Endothelial cell of umbilical vein (primary cell): ENCODE measurements at regions not wholly inside any gene's neighbourhood (a gene's known extent, or its start where the extent isn't known, plus 50 kb on each side); places are given as distances from the start of the nearest gene placed in this dataset.

Experiments
- BruUV-seq: library from RNA; stranded (reverse); fragments of 400-500 nt; replicated peaks from 2 replicates; lab custom pipeline; 2021; lab: Mats Ljungman, UMichigan
- CTCF ChIA-PET: fragments of 300-600, 350-600 bp; sonication (Branson Sonifier 250); formaldehyde crosslinking; loops from one replicate; lab custom pipeline; 2021; ENCODE audit warnings: antibody characterized with exemption, inconsistent platforms; lab: Charles Lee
- POLR2A ChIA-PET: fragments of 300-600, 350-600 bp; sonication (Branson Sonifier 250); formaldehyde crosslinking; loops from one replicate; lab custom pipeline; 2021; ENCODE audit warnings: antibody characterized with exemption, inconsistent platforms; lab: Charles Lee
- DNase-seq: peaks from one replicate; pipeline ENCODE4 v3.0.0-alpha.2; 2011; ENCODE audit warnings: low read depth, low spot score
- FAIRE-seq: peaks from 2 replicates; lab custom pipeline; 2011; peaks lifted over from hg19 to GRCh38; lab: Jason Lieb, UNC
- H2AFZ ChIP-seq: 2 replicates; pipeline ENCODE4 v1.6.0; 2012; ENCODE audit warnings: low read depth, low read length, control low read depth, inconsistent platforms
- H3K27ac ChIP-seq: 2 replicates; pipeline ENCODE4 v1.5.1; 2011; ENCODE audit warnings: low read depth, mild to moderate bottlenecking, control low read depth, low read length, moderate library complexity; ENCODE audit not compliant: insufficient read depth
- H3K27me3 ChIP-seq, 2 experiments: 2 replicates each; pipeline versions ENCODE4 v1.6.0 to v1.6.1; 2011; ENCODE audit warnings: low read length in 2 of 2, mixed read lengths in 1 of 2; ENCODE audit not compliant: control insufficient read depth in 2 of 2, insufficient read depth in 2 of 2
- H3K36me3 ChIP-seq, 2 experiments: 2 replicates in 1 of 2; 3 replicates in 1 of 2; pipeline ENCODE4 v1.5.1; 2011; ENCODE audit warnings: low read length in 2 of 2, mild to moderate bottlenecking in 1 of 2, moderate library complexity in 1 of 2; ENCODE audit not compliant: control insufficient read depth in 2 of 2, insufficient read depth in 2 of 2; ENCODE audit errors: extremely low read depth in 1 of 2
- H3K4me1 ChIP-seq: 3 replicates; pipeline ENCODE4 v1.5.1; 2011; ENCODE audit warnings: mild to moderate bottlenecking, low read length; ENCODE audit not compliant: control insufficient read depth, insufficient read depth; ENCODE audit errors: extremely low read depth
- H3K4me2 ChIP-seq: 2 replicates; pipeline ENCODE4 v1.6.1; 2011; ENCODE audit warnings: low read length, control low read depth, mixed read lengths; ENCODE audit not compliant: insufficient read depth
- H3K4me3 ChIP-seq, 3 experiments: fragments of 200-600 bp in 1 of 3; sonication (generic), shearing (Covaris generic) in 1 of 3; replicated peaks in 1 of 3; 2 replicates each; pipeline ENCODE4 v1.5.1; 2011 to 2016; ENCODE audit warnings: control low read depth in 3 of 3, low read length in 3 of 3, mild to moderate bottlenecking in 2 of 3, inconsistent platforms in 1 of 3, low read depth in 1 of 3, moderate library complexity in 1 of 3; ENCODE audit not compliant: insufficient read depth in 1 of 3
- H3K79me2 ChIP-seq: 2 replicates; pipeline ENCODE4 v1.6.0; 2012; ENCODE audit warnings: low read length, inconsistent platforms; ENCODE audit not compliant: control insufficient read depth, insufficient read depth
- H3K9ac ChIP-seq: replicated peaks from 2 replicates; pipeline ENCODE3; 2011; ENCODE audit warnings: low read length, control low read depth; ENCODE audit not compliant: insufficient read depth; ENCODE audit errors: extremely low read depth
- H3K9me1 ChIP-seq: replicated peaks from 3 replicates; pipeline ENCODE4 v1.6.0; 2011; ENCODE audit warnings: mild to moderate bottlenecking, low read length; ENCODE audit not compliant: control insufficient read depth, insufficient read depth; ENCODE audit errors: extremely low read depth
- H3K9me3 ChIP-seq: replicated peaks from 2 replicates; pipeline ENCODE4 v1.5.1; 2012; ENCODE audit warnings: low read length, inconsistent platforms; ENCODE audit not compliant: control insufficient read depth, insufficient read depth
- H4K20me1 ChIP-seq: replicated peaks from 2 replicates; pipeline ENCODE3; 2011; ENCODE audit warnings: mild to moderate bottlenecking, low read length; ENCODE audit not compliant: control insufficient read depth, insufficient read depth; ENCODE audit errors: extremely low read depth
- EZH2 ChIP-seq: IDR thresholded peaks from 2 replicates; pipeline ENCODE4 v1.6.1; 2012; ENCODE audit warnings: borderline replicate concordance, low read depth, mild to moderate bottlenecking, moderate library complexity, low read length, inconsistent platforms; ENCODE audit not compliant: severe bottlenecking
- FOS ChIP-seq: IDR thresholded peaks from 2 replicates; pipeline ENCODE4 v1.6.1; 2011; ENCODE audit warnings: mild to moderate bottlenecking, low read length, moderate library complexity, borderline replicate concordance; ENCODE audit not compliant: insufficient read depth
- GATA2 ChIP-seq: IDR thresholded peaks from 2 replicates; pipeline ENCODE4 v1.7.0; 2011; ENCODE audit warnings: low read depth, mild to moderate bottlenecking, moderate library complexity, mixed read lengths, low read length; ENCODE audit not compliant: insufficient read length, insufficient read depth
- JUN ChIP-seq: IDR thresholded peaks from 2 replicates; pipeline ENCODE4 v1.6.1; 2011; ENCODE audit warnings: borderline replicate concordance, low read depth; ENCODE audit not compliant: insufficient read length, insufficient read depth
- MAX ChIP-seq: IDR thresholded peaks from 2 replicates; pipeline ENCODE4 v1.6.1; 2011; ENCODE audit not compliant: insufficient read depth, insufficient read length
- MYC ChIP-seq: IDR thresholded peaks from one replicate; pipeline ENCODE4 v1.6.1; 2011; ENCODE audit warnings: mild to moderate bottlenecking, low read depth, low read length
- POLR2A ChIP-seq: IDR thresholded peaks from 2 replicates; pipeline ENCODE4 v1.6.1; 2012; ENCODE audit warnings: low read depth, mild to moderate bottlenecking, control low read depth, low read length
- POLR2AphosphoS5 ChIP-seq: IDR thresholded peaks from 2 replicates; pipeline ENCODE4 v1.6.1; 2012; ENCODE audit warnings: low read depth, mild to moderate bottlenecking, control low read depth, low read length, moderate library complexity; ENCODE audit not compliant: insufficient read depth
- dilution Hi-C: fragments of 300-500 bp; cut with MboI; formaldehyde crosslinking; loops from one replicate; pipeline ENCODE4 v1.15.0; 2019; ENCODE audit warnings: low sequenced_read_pairs; ENCODE audit not compliant: extremely low pct_ligation_motif_present
- intact Hi-C: fragments of 100-400 bp; cut with micrococcal nuclease; formaldehyde crosslinking; loops from one replicate; pipeline ENCODE4 v1.10.0; 2022
- TF ChIP-seq, protein P1 (sequence below), 2 donors: IDR thresholded peaks; 1 replicate in 1 of 2; 2 replicates in 1 of 2; pipeline ENCODE4 v1.5.1; 2011; ENCODE audit warnings: low read length in 2 of 2, mild to moderate bottlenecking in 2 of 2, moderate library complexity in 2 of 2, control low read depth in 1 of 2, inconsistent platforms in 1 of 2, low read depth in 1 of 2; ENCODE audit not compliant: insufficient read depth in 1 of 2; ENCODE audit errors: extremely low read depth in 1 of 2

DNA sequence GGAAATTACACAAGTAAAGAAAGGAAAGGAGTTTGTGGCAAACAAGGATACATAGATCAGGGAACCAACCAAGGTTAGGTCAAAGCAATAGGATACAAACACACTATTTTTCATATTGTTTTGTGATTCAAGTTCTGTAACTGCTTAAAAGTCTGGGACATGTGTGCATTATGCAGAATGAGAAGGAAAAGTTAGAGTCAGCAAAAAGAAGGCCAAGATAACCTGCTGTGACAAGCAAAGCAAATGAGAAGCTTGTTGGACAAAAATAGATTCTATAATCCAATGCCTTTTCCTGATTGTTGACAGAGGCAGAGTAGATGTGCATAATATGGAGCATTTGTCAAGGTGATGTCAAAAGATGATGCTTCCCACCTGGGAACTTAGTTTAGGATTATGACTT lies 556.0 kb upstream of the CXADR start:
- Histone ChIP-seq H3K4me3 (no peak overlapping the region), H2AFZ (no peak overlapping the region), H3K9me1 (no peaks in the 10 kb centered on the region), H3K27ac (no peak overlapping the region), H3K36me3 (no peaks in the 10 kb centered on the region), H3K27me3 (no peaks in the 10 kb centered on the region), H3K4me2 (no peak overlapping the region), H3K79me2 (no peaks in the 10 kb centered on the region), H3K4me1 (no peaks in the 10 kb centered on the region), H3K9me3 (no peaks in the 10 kb centered on the region), H4K20me1 (no peaks in the 10 kb centered on the region), H3K9ac (no peak overlapping the region)
- DNase-seq (no peak), FAIRE-seq (no peak)
- POLR2A ChIA-PET = no interaction called here
- BruUV-seq = no TSS peak
- intact Hi-C loops = no loop called here
- dilution Hi-C loops = no loop called here
- TF ChIP-seq MAX (no peak), POLR2A (no peak)
- CTCF ChIA-PET = no interaction called here

DNA sequence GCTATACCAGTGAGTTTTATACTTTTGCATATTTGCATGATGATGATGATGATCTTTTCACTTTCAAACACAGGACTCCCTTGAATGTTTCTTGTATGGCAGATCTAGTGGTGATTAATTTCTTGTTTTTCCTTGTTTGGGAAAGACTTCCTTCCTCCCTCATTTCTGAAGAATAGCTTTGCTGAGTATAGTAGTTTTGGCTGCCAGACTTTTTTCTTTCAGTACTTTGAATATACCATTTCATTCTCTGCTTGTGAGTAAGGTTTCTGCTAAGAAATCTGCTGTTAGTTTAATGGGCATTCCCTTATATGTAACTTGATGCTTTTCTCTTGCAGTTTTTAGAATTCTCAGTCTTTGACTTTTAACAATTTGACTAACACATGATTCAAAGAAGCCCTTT lies 547.4 kb upstream of the CXADR start:
- DNase-seq (no peak), FAIRE-seq (no peak)
- no peaks in the 10 kb centered on the region for H4K20me1 ChIP-seq
- intact Hi-C loops = no loop called here
- H3K9me1 ChIP-seq = no peaks in the 10 kb centered on the region
- no peak overlapping the region for H3K4me2 ChIP-seq
- no peak overlapping the region for H3K4me3 ChIP-seq
- BruUV-seq = no TSS peak
- no peak for TF ChIP-seq POLR2A
- no peak for TF ChIP-seq EZH2
- TF ChIP-seq MYC = no peak
- TF ChIP-seq JUN = no peak
- TF ChIP-seq, protein P1, sequence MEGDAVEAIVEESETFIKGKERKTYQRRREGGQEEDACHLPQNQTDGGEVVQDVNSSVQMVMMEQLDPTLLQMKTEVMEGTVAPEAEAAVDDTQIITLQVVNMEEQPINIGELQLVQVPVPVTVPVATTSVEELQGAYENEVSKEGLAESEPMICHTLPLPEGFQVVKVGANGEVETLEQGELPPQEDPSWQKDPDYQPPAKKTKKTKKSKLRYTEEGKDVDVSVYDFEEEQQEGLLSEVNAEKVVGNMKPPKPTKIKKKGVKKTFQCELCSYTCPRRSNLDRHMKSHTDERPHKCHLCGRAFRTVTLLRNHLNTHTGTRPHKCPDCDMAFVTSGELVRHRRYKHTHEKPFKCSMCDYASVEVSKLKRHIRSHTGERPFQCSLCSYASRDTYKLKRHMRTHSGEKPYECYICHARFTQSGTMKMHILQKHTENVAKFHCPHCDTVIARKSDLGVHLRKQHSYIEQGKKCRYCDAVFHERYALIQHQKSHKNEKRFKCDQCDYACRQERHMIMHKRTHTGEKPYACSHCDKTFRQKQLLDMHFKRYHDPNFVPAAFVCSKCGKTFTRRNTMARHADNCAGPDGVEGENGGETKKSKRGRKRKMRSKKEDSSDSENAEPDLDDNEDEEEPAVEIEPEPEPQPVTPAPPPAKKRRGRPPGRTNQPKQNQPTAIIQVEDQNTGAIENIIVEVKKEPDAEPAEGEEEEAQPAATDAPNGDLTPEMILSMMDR (IDR thresholded peaks at IDR 0.05; ENCODE audit: extremely low read depth in 1 of 2, insufficient read depth in 1 of 2, low read depth in 1 of 2, low read length in 2 of 2) = no peak
- TF ChIP-seq FOS = no peak
- no peak for TF ChIP-seq MAX
- no peak for TF ChIP-seq GATA2
- TF ChIP-seq POLR2AphosphoS5 = no peak
- H3K9ac ChIP-seq = no peak overlapping the region
- no peaks in the 10 kb centered on the region for H3K9me3 ChIP-seq
- H3K79me2 ChIP-seq = no peaks in the 10 kb centered on the region
- H2AFZ ChIP-seq = no peak overlapping the region
- no peak overlapping the region for H3K27ac ChIP-seq
- no peaks in the 10 kb centered on the region for H3K36me3 ChIP-seq
- ChIA-PET POLR2A (no interaction called here), CTCF (no interaction called here)
- H3K27me3 ChIP-seq = peaks cover 0 to 1% of the 10 kb centered on the region in 2 experiments
- dilution Hi-C loops = no loop called here
- H3K4me1 ChIP-seq = no peaks in the 10 kb centered on the region
